Activated CD8-positive, alpha-beta memory T cell treated with anti-CD3 and anti-CD28 coated beads for 24 hours (primary cell): ENCODE measurements at regions not wholly inside any gene's neighbourhood (a gene's known extent, or its start where the extent isn't known, plus 50 kb on each side); places are given as distances from the start of the nearest gene placed in this dataset.

Experiments used
- DNase-seq: peaks from one replicate; pipeline ENCODE4 v3.0.0-alpha.2; 2020

DNA sequence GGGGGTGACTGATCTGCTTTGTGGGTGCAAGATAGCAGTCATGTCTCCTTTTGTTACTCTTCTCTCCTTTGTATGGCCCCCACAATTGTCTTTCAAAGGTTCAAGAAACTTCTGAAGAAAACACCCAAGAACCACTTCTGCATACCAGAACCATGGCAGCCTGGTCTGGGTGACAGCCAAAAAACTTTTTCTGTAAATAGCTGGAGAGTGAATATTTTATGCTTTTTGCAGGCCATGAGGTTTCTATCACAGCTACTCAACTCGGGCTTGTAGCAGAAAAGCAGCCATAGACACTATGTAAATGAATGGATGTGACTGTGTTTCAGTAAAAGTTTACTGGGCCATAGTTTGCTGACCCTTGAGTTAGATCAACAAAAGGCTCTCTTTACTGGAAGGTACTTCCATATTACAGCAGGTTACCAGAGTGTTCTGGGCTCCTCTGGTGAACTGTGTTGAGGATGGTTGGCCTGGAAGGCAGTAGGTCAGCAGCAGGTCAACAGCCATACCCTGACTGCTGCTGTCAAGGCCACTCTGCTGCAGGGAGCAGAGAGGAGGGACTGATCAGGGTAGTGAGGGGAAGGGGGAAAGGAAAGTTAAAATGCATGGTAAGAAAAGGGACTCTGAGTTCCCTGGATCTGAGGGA, 116.4 kb downstream of the GDAP2 start:
- no peak for DNase-seq
